HG02678 (cell line): ENCODE measurements at regions not wholly inside any gene's neighbourhood (a gene's known extent, or its start where the extent isn't known, plus 50 kb on each side); places are given as distances from the start of the nearest gene placed in this dataset.
"Not testable (repeated sequence)": the region's sequence is repeated elsewhere in the genome, so short reads cannot be mapped to it uniquely, and the experiment has no call there.

ENCODE experiments used
- ATAC-seq: cut with Tn5 transposase; IDR thresholded peaks from one replicate; pipeline ENCODE4 v1.9.1; 2021; ENCODE audit warnings: mild to moderate bottlenecking, moderate library complexity; ENCODE audit not compliant: unreplicated experiment

DNA sequence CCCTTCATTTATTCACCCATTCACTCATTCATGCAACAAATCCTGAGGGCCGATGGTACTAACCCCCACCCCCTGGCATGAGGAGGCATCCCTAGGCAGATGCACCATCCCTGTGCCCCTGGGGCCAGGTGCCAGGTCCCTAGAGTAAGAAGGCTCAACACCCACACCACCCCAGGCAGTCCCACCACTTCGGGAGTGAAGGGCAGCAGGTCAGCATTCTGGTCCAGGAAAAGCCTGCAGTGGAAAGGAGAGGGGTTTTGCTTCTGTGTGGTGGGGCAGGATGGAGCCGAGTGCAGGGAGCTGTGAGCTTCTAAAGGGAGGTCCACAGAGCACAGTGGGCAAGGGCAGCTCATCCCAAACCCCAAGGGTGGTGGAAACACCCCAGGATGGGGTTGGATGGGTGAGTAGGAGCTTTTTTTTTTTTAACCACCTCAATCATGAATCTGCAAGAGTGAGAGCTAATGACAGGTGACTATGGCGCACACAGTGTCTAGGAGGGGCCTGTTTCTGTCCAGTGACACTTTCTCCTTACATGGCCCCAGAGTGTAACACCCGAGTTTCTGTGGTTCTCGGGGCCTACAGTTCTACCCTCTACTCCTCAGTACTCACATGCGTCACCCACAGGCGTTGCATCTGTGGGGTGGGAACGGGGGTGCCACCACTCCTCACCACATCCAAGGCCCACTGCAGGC, 414.3 kb downstream of the TMEM121 start:
- ATAC-seq, result no peak

DNA sequence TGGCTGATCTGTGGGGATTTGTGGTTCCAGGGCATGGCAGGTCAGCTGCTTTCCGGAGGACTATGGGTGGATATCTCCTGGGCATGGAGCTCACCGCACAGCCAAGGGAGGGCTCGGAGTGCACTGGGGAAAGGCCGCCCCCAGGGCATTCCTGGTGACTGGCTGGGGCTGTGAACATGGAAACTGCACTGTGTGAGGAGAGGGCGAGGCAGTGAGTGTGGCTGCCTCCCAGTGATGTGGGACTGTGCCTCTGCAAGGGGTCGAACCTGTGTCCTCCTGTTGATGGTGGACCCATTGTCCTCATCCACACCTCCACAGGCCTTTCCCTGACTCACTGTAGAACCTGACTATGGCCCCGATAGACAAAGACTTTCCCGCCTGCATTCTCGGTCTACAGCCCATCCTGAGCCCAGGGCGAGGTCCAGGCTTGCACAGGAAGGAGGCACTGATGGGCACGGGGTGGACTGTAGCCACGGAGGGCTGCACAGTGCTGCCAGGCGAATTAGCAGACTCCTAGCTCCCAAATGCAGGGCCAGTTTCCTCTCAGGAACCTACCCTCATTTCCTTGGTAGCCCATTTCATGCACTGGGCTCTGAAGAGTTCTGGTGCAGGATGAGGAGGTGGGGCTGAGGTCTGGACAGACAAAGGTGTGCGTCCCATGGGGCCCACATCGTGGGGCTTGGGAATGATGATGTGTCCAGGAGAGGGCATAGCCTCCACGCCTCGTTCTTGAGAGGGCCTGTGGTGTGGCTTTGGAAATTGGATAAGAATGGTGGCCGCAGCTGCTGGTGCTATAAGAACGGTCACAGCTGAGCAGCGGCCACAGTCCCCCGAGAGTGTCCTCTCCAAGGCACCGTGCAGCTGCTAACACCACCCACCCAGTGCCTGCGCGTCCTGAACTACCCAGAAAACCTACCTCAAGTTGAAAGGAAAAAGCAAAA, 415.1 kb downstream of the TMEM121 start:
- no peak for ATAC-seq

DNA sequence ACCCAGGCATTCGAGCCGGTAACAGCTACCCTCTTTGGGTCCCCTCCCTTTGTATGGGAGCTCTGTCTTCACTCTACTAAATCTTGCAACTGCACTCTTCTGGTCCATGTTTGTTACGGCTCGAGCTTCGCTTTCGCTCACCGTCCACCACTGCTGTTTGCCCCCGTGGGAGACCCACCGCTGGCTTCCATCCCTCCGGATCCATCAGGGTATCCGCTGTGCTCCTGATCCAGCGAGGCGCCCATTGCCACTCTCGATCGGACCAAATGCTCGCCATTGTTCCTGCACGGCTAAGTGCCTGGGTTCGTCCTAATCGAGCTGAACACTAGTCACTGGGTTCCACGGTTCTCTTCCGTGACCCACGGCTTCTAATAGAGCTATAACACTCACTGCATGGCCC, 416.3 kb downstream of the TMEM121 start:
- ATAC-seq, result not testable (repeated sequence)

DNA sequence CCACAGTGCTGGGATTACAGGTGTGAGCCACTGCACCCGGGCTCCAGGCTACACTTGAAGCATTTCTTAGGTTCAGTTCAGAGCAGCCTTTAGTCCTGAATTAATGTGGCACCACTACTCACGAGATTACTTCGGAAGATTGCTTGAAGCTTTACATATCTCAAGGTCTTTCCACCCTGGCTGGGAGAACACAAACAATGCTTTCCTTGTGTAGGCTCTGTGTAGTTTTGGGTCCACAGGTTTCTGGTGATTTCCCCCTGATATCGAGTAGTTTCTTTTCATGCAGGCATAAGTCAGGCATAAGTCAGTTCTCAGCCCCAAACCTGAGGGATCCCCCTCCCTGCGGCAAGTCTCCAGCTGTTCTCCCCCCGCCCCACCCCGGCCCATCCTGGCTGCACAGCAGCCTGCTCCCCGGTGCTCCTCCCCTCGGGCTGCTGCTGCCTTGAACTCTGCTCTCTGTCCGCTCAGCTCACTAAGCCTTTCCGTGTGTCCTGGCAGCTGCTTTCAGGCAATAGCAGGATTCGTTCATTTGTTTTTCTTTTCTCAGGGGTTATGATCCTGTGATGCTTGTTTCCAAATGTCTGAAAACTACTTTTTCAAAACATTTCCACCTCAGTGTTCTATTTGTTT, 417.7 kb downstream of the TMEM121 start:
- no peak for ATAC-seq

DNA sequence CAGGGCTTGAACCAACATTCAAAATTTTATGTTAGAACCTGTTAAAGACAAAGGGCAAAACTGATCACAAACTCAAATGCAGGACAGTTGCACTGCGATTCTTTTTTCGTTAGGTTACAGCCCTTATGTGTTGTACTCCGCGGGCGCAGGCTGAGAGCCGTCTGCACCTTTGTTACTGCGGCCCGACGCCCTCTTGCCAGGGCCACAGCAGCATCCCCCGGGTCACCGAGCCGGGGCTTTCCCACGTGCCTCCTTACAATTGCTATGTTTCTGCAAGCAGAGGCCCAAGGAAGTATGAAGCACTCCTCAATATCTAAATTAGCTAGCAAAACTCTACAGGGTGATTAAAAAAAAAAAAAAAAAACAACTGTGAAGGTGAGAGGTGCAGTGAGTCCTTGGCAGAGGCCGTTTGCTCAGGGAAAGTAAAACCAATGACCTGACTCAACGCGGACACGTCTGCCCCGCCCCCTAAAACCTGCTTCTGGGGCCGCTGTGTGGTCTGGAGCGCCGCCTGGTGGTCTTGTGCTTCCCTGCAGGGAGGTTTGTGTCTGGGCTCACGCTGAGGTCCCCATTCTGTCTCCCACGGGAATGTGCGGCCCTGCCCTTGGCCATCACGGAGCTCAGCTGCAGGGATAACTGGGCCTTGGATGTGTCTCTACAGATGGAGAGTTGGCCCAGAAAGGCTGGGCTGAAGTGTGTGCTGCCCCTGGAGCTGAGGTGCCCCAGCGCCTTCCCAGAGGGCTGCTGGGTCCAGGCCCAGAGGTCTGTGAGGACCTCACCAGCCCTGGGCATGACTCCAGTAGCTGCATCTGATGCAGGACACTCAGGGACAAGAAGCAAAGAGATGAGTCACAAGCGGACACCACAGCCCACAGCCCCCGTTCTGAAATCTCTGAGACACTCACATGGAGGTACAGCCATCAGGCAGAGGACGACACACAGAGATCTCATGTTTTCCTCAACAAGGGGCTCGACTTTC, 418.5 kb downstream of the TMEM121 start:
- no peak for ATAC-seq

DNA sequence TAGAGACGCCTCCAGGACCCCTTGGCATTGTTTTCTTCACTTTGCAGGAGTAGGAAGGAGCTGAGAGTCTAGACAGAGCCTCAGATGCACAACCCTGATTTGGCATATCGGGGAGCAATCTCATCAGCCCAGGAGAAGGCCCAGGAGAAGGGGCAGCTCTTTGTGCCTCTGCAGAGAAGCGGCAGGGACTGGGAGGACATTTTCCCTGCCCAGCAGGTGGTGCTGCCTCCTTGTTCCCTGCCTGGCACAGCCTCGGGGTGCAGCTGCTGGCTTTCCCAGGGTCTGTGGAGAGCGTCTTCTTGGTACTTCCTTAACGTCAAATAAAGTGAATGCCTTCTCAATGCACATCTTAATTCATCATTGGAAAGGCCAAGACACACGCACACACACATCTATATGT, 419.5 kb downstream of the TMEM121 start:
- no peak for ATAC-seq

DNA sequence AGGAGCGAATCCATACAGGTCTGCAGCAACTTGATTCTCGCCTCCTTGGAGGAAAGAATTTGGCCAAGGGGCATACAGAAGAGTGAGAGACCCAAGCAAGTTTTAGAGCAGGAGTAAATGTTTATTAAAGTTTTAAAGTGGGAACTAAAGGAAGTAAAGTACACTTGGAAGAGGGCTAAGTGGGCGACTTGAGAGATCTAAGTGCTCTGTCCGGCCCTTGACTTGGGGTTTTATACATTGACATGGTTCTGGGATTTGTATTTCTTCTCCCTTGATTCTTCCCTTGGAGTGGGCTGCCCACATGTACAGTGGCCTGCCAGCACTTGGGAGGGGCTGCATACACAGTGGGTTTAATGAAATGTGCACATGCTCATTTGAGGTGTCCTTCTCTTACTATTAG, 421.2 kb downstream of the TMEM121 start:
- ATAC-seq, result no peak

DNA sequence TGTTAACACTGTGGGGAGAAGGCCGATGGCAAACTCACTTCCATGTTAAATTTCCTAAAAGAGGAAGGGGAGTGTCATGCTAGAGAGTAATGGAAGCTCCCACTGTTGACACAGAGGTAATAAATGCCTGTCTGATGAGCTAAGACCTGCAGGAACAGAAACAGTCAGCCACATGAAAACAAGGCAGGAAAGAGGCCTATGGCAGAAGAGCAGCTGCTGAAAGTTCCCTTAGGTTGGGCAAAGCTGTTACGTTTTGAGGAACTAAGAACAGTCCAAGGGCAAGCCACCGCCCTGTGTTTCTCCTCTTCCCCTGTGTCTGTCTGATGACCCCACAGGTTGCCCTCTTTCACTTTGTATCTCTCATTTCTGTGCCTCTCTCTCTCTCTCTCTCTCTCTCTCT, 422.6 kb downstream of the TMEM121 start:
- ATAC-seq, result not testable (repeated sequence)

DNA sequence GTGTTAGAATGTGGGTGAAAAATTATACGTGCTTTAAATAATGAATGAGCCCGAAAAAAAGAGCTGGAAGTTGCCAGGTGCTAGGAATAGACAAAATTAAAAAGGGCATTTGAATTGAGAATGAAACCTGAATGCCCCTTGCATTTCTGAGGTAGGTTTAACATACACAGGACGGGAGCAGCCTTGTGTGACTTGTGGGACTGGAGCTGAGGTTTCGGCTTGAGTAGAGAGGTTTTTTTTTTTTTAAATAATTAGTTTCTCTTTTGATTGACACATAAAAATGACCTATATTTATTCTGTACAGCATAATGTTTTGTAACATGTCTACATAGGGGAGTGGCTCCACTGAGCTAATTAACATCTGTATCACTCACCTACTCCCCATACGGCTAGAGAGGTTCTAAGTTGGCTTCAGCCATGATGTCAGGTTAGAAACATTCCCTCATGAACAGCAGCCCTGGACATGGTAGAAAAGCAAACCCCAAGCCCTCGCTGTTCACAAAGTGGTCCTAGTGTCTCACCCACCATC, 424.0 kb downstream of the TMEM121 start:
- ATAC-seq, result not testable (repeated sequence)

DNA sequence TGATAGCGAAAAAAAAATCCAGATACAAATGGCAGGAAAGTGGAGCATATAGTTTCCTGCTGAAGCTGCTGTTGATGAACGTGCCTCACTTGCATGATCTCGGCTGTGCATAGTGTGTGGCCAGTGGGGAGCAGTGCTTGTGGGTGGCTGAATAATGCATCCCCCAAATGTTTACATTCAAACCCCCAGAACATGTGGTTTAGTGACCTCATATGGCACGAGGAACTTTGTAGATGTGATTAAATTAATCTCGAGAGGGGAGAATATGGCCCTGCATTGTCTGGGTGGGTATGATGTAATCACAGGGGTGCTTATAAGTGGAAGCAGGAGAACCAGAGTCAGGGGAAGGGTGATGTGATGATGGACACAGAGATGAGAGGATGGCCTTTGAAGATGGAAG, 425.0 kb downstream of the TMEM121 start:
- no peak for ATAC-seq

DNA sequence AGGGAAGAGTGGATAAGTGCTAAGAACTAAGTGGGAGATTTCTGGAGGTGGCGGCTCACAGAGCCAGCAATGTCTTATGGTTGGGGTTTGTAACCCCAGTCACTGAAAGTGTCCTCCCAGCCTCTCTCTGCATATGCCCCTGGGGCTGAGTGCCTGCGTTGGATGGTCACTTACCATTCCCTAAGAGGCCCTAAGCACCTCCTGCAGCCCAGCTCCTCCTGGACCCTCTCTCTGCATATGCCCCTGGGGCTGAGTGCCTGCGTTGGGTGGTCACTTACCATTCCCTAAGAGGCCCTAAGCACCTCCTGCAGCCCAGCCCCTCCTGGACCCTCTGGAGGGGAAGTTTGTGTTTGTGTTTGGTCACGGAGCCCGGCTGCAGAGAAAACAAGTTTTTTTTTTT, 425.8 kb downstream of the TMEM121 start:
- ATAC-seq, result no peak

DNA sequence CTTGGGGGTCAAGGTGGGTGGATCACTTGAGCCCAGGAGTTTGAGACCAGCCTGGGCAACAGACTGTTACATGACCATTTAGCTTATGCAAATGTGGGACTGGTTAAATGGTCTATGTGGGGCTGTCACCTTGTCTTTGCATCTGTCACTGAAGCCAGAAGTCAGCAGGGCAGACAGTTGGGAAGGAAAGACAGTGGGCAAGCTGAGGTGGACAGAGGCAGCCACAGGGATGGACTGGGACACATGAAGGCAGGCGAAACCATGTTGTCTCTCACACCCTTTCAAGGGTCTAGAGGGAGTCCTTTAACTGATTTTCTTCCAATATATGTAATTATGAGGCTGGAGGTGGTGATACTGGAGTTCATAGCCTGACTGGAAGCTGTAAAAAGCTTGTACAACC, 426.4 kb downstream of the TMEM121 start:
- no peak for ATAC-seq

DNA sequence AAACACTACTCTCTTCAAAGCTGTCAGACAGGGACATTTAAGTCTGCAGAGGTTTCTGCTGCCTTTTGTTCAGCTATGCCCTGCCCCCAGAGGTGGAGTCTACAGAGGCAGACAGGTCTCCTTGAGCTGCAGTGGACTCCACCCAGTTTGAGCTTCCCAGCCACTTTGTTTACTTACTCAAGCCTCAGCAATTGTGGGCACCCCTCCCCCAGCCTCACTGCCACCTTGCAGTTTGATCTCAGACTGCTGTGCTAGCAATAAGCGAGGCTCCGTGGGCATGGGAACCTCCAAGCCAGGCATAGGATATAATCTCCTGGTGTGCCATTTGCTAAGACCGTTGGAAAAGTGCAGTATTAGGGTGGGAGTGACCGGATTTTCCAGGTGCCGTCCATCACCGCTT, 435.2 kb downstream of the TMEM121 start:
- ATAC-seq, result not testable (repeated sequence)

DNA sequence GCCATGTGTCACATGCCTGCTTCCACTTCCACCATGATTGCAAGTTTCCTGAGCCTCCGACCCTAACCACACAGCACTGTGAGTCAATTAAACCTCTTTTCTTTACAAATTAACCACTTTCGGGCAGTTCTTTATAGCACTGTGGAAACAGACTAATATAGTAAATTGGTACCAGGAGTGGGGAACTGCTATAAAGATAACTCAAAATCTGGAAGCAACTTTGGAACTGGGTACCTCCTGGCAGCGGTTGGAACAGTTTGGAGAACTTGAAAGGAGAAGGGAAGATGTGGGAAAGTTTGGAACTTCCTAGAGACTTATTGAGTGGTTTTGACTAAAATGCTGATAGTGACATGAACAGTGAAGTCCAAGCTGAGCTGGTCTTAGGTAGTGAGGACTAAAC, 436.1 kb downstream of the TMEM121 start:
- no peak for ATAC-seq

DNA sequence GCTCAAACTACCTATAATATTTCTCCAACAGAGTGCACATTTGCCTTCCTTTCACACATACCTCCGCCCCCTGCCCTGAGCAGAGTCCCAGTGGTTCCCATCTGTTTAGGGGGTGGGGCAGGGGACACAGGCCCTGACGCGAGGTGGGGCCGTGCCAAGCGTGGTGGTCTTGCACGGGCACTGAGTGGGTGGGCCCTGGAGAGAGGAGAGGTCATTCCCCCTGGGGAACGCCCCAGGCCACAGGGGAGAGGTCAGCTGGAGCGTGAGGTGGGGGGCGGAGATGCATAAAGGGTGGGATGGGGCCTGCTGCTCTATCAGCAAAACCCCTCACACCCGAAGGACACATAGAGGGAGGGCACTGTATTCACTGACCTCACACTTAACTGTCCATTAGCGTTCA, 441.9 kb downstream of the TMEM121 start:
- no peak for ATAC-seq

DNA sequence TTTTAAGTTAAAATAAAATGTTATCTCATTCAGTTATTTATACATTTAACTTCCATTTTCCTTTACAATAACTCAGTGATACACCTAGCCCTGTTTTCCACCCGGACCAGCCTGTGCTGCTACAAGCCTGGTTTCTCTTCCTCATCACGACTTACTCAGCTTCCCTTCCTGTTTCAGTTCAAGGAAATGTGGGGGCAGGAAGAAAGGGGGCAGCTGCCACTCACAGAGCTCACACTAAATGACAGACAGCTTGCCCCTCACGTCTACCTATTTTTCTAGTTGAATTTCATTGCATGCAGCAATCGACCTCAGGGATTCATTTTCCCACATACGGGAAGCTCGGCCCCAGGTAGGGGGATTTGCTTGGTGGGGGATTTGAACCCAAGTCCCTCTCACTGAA, 442.6 kb downstream of the TMEM121 start:
- not testable (repeated sequence) for ATAC-seq

DNA sequence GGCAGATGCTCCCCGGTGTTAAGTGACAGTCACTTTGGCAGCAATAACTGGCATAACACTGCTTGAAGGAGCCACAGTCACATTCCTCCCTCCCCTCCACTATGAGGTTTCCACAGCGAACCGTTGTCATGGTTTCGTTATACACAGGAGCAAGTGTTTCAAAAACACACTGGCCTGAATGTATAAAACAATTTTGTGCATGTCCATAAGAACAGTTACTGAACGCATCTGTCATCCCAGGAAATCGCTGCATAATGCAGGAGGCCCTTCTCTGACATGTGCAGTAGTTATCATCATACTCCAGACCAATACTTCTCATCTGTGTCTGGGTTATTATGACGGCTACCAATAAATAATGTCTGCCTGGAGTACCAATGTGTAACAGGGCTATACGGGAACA, 444.4 kb downstream of the TMEM121 start:
- ATAC-seq, result not testable (repeated sequence)

DNA sequence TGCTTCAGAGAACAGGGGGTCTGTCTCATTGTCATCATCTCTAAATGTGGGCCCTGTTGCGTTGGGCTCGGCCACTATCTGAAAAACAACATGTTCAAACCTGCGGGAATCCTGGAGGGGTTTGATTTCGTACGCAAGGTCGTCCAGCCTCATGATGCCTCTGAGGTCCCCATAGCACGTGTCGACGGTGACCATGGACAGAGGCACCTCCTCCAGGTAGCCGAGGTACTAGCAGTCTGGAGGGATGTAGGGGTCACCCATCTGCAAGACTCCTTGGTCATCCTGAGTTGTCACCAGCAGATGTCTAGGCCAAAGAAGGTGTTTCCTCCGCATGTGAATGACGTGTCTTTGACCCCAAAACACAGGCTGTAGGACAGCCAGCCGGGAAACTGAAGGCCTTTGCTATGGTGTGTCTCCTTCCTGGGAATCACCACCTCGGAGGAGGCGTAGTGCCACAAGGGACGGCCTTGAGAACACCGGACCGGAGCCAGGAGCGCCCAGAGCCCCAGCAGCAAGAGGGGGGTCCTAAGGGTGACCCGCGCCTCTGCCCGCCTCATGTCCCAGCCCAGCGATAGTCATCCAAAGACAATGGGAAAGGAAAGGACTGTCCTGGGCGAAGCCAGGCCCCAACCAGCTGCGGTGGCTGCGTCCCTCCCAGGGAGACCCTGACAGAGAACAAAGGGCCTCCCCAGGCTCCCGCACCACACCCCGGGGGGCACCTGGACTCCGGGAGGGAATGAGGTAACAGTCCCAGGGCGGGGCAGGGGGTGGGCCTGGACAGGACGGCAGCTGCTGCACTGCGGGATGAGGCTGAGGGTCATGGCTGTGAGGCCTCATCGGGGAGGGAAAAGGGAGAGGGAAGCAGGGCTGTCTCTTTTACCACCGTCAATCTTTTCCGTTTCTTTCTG, 445.5 kb downstream of the TMEM121 start:
- ATAC-seq, result no peak

DNA sequence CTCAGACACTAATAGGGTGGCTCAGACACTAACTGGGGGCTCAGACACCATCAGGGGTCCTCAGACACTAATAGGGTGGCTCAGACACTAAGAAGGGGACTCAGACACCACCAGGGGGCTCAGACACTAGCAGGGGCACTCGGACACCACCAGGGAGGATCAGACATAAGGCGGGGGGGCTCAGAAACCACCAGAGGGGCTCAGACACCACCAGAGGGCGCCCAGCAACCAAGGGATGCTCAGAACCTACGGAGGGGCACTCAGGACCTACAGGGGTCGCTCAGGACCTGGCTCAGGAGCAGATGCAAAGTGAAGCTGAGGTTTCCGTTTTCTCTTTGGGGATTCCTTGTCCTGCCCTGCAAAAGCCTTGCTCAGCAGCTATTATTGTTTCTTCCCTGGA, 448.5 kb downstream of the TMEM121 start:
- ATAC-seq, result no peak
